ENCODE measurements at regions not wholly inside any gene's neighbourhood (a gene's known extent, or its start where the extent isn't known, plus 50 kb on each side); places are given as distances from the start of the nearest gene placed in this dataset.
"Not testable (repeated sequence)": the region's sequence is repeated elsewhere in the genome, so short reads cannot be mapped to it uniquely, and the experiment has no call there.

DNA sequence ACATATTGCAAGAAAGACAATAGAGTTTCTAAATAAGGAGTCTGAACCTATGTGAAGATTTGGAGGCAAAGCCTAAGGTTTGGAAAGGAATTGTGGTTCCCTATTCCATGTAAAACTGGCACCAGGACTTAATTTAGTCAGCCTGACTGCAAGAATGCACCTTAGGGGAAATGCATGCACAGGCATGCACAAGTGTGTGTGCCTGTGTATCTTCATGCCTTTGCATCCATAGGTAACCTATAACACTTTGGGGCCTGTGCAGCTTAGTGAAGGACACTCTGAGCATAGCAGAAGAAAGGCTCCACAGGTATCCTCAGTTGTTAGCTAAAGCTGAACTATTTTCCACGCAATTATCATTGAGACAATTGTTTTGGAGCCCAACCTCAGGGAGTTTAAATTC is 73.4 kb downstream of the RPRM start:
- DNase-seq (ENCODE audit: insufficient read length, low spot score, missing footprints) = no peak
- Histone ChIP-seq H4K20me1 (ENCODE audit: insufficient read depth, low read length) (no peaks in the 10 kb centered on the region), H3K27ac (ENCODE audit: low read depth, low read length) (no peak overlapping the region), H3K27me3 (ENCODE audit: insufficient read depth, low read length) (no peaks in the 10 kb centered on the region), H3K4me2 (ENCODE audit: insufficient read depth, low read length) (no peak overlapping the region), H3K4me1 (ENCODE audit: insufficient read depth, low read length) (no peaks in the 10 kb centered on the region), H3K4me3 (ENCODE audit: insufficient read depth, low read length) (no peak overlapping the region), H3K9me3 (ENCODE audit: low read depth, low read length) (peaks cover 3% of the 10 kb centered on the region), H3K36me3 (ENCODE audit: insufficient read depth, low read length) (no peaks in the 10 kb centered on the region), H3K79me2 (ENCODE audit: insufficient read depth, low read length) (no peaks in the 10 kb centered on the region), H2AFZ (ENCODE audit: low read length) (no peak overlapping the region)
- TF ChIP-seq, protein P1, sequence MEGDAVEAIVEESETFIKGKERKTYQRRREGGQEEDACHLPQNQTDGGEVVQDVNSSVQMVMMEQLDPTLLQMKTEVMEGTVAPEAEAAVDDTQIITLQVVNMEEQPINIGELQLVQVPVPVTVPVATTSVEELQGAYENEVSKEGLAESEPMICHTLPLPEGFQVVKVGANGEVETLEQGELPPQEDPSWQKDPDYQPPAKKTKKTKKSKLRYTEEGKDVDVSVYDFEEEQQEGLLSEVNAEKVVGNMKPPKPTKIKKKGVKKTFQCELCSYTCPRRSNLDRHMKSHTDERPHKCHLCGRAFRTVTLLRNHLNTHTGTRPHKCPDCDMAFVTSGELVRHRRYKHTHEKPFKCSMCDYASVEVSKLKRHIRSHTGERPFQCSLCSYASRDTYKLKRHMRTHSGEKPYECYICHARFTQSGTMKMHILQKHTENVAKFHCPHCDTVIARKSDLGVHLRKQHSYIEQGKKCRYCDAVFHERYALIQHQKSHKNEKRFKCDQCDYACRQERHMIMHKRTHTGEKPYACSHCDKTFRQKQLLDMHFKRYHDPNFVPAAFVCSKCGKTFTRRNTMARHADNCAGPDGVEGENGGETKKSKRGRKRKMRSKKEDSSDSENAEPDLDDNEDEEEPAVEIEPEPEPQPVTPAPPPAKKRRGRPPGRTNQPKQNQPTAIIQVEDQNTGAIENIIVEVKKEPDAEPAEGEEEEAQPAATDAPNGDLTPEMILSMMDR (IDR thresholded peaks at IDR 0.05; ENCODE audit: extremely low read depth, low read depth, low read length) = no peak

DNA sequence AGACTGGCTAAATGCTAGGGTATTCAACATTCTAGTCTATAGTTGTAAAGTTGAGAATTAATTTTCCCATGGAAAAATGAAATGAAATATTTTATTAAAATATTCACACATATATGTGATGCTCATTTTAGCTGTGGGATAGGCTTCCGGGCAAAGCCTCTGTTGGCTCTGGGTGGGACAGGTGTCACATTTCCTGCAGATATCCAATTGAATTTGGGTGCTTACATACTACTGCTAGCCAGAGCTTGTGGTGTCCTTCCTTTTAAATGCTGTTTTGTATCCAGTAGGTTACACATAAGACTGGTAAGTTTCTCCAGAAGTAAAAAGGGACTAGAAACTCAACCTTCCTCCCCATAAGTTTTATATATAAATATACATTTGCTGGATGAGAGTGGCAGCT is 73.8 kb downstream of the RPRM start:
- H3K4me3 ChIP-seq (ENCODE audit: insufficient read depth, low read length) = no peak overlapping the region
- TF ChIP-seq, protein P1 (IDR thresholded peaks at IDR 0.05; ENCODE audit: extremely low read depth, low read depth, low read length) = no peak
- H2AFZ ChIP-seq (ENCODE audit: low read length) = no peak overlapping the region
- H3K36me3 ChIP-seq (ENCODE audit: insufficient read depth, low read length) = no peaks in the 10 kb centered on the region
- no peak overlapping the region for H3K4me2 ChIP-seq (ENCODE audit: insufficient read depth, low read length)
- H3K27ac ChIP-seq (ENCODE audit: low read depth, low read length) = no peak overlapping the region
- H4K20me1 ChIP-seq (ENCODE audit: insufficient read depth, low read length) = no peaks in the 10 kb centered on the region
- H3K4me1 ChIP-seq (ENCODE audit: insufficient read depth, low read length) = no peaks in the 10 kb centered on the region
- no peaks in the 10 kb centered on the region for H3K27me3 ChIP-seq (ENCODE audit: insufficient read depth, low read length)
- no peak for DNase-seq (ENCODE audit: insufficient read length, low spot score, missing footprints)
- H3K79me2 ChIP-seq (ENCODE audit: insufficient read depth, low read length) = no peaks in the 10 kb centered on the region
- peaks cover 3% of the 10 kb centered on the region for H3K9me3 ChIP-seq (ENCODE audit: low read depth, low read length)

DNA sequence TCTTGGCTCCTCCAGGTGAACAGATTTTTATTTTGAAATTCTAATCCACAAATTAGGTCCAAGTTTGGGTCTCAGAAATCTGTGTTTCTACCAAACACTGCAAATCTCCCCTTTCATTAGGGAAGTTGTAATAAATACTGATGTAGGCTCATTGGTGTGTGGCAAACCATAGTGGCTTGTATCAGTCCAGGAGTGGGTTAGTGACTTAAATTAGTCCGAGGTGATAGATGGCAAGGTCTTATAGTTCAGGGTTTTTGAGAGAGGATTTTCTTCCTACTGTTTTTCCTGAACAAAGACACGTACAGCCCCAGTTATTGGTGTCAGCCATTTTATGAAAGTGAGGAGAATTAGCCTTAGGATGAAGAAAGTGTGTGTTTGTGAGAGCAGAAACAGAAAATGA is 74.6 kb downstream of the RPRM start:
- H3K4me1 ChIP-seq (ENCODE audit: insufficient read depth, low read length) = no peaks in the 10 kb centered on the region
- H3K9me3 ChIP-seq (ENCODE audit: low read depth, low read length) = peaks cover 3% of the 10 kb centered on the region
- H3K27ac ChIP-seq (ENCODE audit: low read depth, low read length) = no peak overlapping the region
- H3K79me2 ChIP-seq (ENCODE audit: insufficient read depth, low read length) = no peaks in the 10 kb centered on the region
- no peak overlapping the region for H2AFZ ChIP-seq (ENCODE audit: low read length)
- TF ChIP-seq, protein P1 (IDR thresholded peaks at IDR 0.05; ENCODE audit: extremely low read depth, low read depth, low read length) = no peak
- H3K27me3 ChIP-seq (ENCODE audit: insufficient read depth, low read length) = no peaks in the 10 kb centered on the region
- H3K36me3 ChIP-seq (ENCODE audit: insufficient read depth, low read length) = no peaks in the 10 kb centered on the region
- no peaks in the 10 kb centered on the region for H4K20me1 ChIP-seq (ENCODE audit: insufficient read depth, low read length)
- no peak overlapping the region for H3K4me2 ChIP-seq (ENCODE audit: insufficient read depth, low read length)
- peak; percentile 62 for DNase-seq (ENCODE audit: insufficient read length, low spot score, missing footprints)
- H3K4me3 ChIP-seq (ENCODE audit: insufficient read depth, low read length) = no peak overlapping the region

DNA sequence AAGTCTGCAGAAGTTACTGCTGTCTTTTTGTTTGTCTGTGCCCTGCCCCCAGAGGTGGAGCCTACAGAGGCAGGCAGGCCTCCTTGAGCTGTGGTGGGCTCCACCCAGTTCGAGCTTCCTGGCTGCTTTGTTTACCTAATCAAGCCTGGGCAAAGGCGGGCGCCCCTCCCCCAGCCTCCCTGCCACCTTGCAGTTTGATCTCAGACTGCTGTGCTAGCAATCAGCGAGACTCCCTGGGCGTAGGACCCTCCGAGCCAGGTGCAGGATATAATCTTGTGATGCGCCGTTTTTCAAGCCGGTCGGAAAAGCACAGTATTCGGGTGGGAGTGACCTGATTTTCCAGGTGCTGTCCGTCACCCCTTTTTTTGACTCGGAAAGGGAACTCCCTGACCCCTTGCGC is 75.2 kb downstream of the RPRM start:
- H3K4me1 ChIP-seq (ENCODE audit: insufficient read depth, low read length); H3K36me3 ChIP-seq (ENCODE audit: insufficient read depth, low read length); H3K4me3 ChIP-seq (ENCODE audit: insufficient read depth, low read length); H2AFZ ChIP-seq (ENCODE audit: low read length); H3K27me3 ChIP-seq (ENCODE audit: insufficient read depth, low read length); H3K79me2 ChIP-seq (ENCODE audit: insufficient read depth, low read length); H3K27ac ChIP-seq (ENCODE audit: low read depth, low read length); H3K4me2 ChIP-seq (ENCODE audit: insufficient read depth, low read length); DNase-seq (ENCODE audit: insufficient read length, low spot score, missing footprints); H3K9me3 ChIP-seq (ENCODE audit: low read depth, low read length); H4K20me1 ChIP-seq (ENCODE audit: insufficient read depth, low read length): not testable (repeated sequence)

DNA sequence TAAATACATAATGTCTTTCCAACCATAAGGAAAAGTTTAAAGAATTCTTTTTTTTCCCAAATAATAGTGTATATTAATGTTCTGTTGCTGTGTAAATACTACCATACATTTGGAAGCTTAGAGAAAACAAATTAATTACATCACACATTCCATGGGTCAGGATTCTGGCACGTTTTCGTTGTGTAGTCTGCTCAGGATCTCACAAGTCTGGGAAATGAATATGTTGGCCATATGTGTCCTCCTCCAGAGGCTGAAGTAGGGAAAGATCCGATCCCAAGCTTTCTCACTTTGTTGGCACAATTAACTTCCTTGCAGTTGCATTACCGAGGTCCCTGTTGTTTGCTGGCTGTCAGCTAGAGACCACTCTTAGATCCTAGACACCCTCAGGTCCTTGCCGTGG is 83.9 kb downstream of the RPRM start:
- Histone ChIP-seq H3K4me2 (ENCODE audit: insufficient read depth, low read length) (no peak overlapping the region), H3K27me3 (ENCODE audit: insufficient read depth, low read length) (no peaks in the 10 kb centered on the region), H2AFZ (ENCODE audit: low read length) (no peak overlapping the region), H3K9me3 (ENCODE audit: low read depth, low read length) (no peaks in the 10 kb centered on the region), H3K27ac (ENCODE audit: low read depth, low read length) (no peak overlapping the region), H3K4me3 (ENCODE audit: insufficient read depth, low read length) (no peak overlapping the region), H3K4me1 (ENCODE audit: insufficient read depth, low read length) (no peaks in the 10 kb centered on the region), H3K79me2 (ENCODE audit: insufficient read depth, low read length) (no peaks in the 10 kb centered on the region), H3K36me3 (ENCODE audit: insufficient read depth, low read length) (no peaks in the 10 kb centered on the region), H4K20me1 (ENCODE audit: insufficient read depth, low read length) (no peaks in the 10 kb centered on the region)
- no peak for DNase-seq (ENCODE audit: insufficient read length, low spot score, missing footprints)
- TF ChIP-seq, protein P1 (IDR thresholded peaks at IDR 0.05; ENCODE audit: extremely low read depth, low read depth, low read length) = no peak

Data from osteoblast (primary cell).